PFSK-1 (cell line): ENCODE measurements at regions not wholly inside any gene's neighbourhood (a gene's known extent, or its start where the extent isn't known, plus 50 kb on each side); places are given as distances from the start of the nearest gene placed in this dataset.

ENCODE experiments used
- FOXP2 ChIP-seq: optimal IDR thresholded peaks from 2 replicates; pipeline ENCODE3; 2011; ENCODE audit warnings: borderline replicate concordance, control low read depth, inconsistent platforms; ENCODE audit not compliant: insufficient read depth; ENCODE audit errors: extremely low read length, extremely low read depth
- POLR2AphosphoS5 ChIP-seq: IDR thresholded peaks from 2 replicates; pipeline ENCODE4 v1.6.1; 2012; ENCODE audit warnings: low read depth, mild to moderate bottlenecking, control low read depth, low read length, moderate library complexity
- SIN3A ChIP-seq: IDR thresholded peaks from 2 replicates; pipeline ENCODE4 v1.6.1; 2012; ENCODE audit warnings: mild to moderate bottlenecking, low read length, moderate library complexity, borderline replicate concordance; ENCODE audit not compliant: insufficient read depth
- TAF1 ChIP-seq: IDR thresholded peaks from 2 replicates; pipeline ENCODE4 v1.6.1; 2012; ENCODE audit warnings: low read length, control low read depth, borderline replicate concordance; ENCODE audit not compliant: insufficient read depth

DNA sequence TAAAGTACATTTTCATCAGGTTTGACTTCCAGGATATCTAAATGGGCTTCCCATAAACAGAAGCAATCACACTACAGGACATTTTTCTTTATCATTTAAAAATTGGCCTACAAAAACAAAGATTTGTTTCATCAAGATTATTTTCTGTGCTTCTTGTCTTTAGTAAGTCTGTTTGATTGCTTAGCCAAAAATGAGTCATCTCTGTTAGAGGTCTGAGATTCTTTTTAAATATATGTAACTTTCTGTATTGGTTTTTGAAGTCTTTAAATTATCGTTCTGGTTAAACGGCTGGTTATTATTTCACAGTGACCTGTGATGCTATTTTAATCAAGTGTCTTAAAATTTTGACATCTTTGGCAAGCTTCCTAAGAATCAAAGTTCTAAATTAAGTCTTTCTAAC is 62.7 kb downstream of the SLITRK1 start:
- TF ChIP-seq TAF1, result no peak
- TF ChIP-seq POLR2AphosphoS5, result no peak
- TF ChIP-seq FOXP2, result no peak
- TF ChIP-seq SIN3A, result no peak
